Muscle of arm (tissue), 1 donor: ENCODE measurements at regions not wholly inside any gene's neighbourhood (a gene's known extent, or its start where the extent isn't known, plus 50 kb on each side); places are given as distances from the start of the nearest gene placed in this dataset.
"Not testable (repeated sequence)": the region's sequence is repeated elsewhere in the genome, so short reads cannot be mapped to it uniquely, and the experiment has no call there.

Experiments used
- DNase-seq: peaks from one replicate; pipeline ENCODE4 v3.0.0-alpha.2; 2013

- DNase-seq, result no peak
Measured at GRCh38 chr4:64014647-64015046, 394.6 kb downstream of the TECRL start.

- no peak for DNase-seq
Measured at GRCh38 chr4:64001229-64001898, 407.9 kb downstream of the TECRL start.

- DNase-seq, result no peak
Measured at GRCh38 chr4:64000241-64000640, 409.0 kb downstream of the TECRL start.

GRCh38 chr4:63986253-63986652 lies 423.0 kb downstream of the TECRL start:
- DNase-seq, result no peak

DNA sequence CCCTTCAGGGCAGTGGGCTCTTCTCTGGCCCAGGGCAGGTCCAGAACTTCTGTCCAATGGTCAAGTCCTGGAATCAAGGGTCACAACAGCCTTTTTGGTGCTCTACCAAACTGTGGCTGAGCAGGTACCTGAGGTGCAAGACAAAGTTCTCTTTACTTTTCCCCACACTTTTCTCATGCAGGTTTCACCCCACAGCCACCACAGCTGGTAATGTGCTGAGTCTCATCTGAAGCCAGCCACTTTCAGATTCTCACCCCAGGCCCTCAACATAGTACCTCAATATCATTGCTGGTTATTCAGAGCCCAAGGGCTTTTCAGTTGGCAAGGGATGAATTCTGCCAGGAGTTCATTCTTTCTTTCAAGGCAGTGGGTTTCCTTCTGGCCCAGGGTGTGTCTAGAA lies 426.0 kb downstream of the TECRL start:
- DNase-seq, result no peak

DNA sequence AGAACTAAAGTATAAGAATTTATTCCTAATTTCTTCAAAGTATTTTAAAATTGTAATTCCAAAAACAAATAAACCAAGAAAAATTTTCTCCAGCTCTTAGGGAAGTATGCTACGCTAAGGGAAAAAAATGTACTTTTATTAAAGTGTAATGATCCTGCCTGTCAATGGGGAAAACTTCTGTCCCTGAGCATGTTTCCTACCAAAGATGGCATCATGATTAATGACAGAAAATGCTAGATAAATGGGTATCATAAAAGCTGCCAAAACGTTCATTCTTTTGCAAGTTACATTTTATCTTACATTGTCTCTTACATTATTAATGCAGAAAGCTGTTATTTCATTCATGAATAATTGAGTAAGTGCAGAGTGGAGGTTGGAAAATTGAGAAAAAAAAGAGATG lies 443.4 kb downstream of the TECRL start:
- no peak for DNase-seq

DNA sequence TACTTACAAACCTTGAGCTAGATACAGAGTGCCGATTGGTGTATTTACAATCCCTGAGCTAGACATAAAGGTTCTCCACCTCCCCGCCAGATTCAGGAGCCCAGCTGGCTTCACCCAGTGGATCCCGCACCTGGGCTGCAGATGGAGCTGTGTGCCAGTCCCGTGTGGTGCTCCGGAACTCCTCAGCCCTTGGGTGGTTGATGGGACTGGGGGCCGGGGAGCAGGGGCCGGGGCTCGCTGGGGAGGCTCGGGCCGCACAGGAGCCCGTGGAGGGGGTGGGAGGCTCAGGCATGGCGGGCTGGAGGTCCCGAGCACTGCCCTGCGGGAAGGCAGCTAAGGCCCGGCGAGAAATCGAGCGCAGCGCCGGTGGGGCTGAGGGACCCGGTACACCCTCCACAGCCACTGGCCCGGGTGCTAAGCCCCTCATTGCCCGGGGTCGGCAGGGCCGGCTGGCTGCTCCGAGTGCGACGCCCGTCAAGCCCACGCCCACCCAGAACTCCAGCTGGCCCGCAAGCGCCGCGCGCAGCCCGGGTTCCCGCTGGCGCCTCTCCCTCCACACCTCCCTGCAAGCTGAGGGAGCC lies 466.5 kb downstream of the TECRL start:
- not testable (repeated sequence) for DNase-seq

DNA sequence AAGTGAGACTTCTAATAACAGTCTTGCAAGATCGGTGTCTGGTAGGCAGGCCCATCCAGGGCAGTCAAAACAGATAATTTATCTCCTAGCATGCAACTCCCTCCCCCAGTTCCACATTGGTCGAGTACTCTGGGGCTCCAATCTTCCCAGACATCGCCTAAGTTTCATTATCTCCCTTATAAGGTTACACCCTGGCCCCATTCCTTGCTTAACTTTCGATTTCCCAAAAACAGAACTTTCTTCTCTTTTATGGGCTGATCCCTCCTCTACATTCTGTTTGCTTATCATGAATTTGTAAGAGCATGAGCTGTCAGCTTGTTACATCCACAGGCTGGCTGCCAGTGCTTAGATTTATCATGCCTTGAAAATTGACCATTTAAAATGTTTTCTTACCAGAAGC lies 471.3 kb downstream of the TECRL start:
- DNase-seq, result no peak

DNA sequence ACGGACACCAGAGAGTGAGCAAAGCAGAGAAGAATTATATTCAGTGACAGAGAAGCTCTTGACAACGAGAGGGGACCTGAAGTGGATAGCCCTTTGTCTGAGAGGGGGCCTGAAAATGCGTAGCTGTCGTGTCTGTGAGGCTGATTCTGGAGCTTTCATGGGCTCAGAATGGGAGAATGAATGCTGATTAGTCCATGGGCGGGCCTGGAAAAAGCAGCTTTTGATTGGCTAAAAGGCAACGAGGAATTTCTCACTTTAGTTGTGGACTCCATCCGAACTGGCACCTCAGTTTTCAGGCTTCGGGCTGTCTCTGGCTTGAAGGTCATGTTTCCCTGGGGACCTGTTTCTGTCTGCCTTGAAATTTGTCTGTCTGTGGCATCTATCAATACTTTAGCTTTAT lies 487.1 kb downstream of the TECRL start:
- DNase-seq, result no peak

DNA sequence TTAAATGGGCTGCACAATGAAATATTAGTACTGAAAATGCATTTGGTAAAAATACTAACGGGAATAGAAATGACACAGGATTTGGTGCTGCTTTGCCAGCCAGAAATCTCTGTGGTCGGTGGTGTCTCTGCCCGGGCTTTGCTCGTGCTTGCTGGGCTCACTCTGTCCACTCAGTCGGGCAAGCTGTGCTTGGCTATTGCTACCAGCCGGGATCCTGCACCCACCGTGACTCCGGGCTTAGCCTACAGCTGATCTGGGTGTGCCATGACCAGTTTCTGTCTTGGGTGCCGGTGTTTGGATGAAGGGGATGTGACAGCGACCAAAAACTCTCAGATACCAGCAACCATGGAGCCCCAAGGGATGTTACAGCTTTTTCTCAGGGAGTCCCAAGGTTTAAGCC lies 487.7 kb downstream of the TECRL start:
- DNase-seq, result no peak

GRCh38 chr4:63919636-63920365 lies 489.4 kb downstream of the TECRL start:
- DNase-seq, result no peak

DNA sequence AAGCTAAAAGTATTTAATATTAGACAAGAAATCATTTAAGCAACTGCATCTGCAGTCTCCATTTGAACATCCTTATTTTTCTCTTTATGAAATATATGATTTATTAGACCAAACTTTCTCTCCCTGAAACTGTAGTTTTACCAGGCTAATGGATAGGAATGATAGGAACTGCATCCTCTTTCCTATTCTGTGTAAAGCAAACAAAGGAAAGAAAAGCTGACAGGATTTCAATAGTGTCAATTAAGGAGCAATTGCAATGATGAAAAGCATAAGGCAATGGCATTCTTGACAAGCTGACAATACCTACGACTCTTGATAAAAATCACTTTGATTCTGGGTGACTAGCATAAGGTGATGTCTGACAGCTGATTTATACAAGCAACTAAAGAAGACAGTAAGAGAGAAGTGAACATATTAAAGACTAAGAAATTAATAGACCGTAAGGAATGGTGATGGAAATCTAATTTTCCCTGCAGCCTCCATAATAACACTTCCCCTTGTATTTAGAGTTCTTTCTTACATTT lies 502.5 kb downstream of the TECRL start:
- DNase-seq, result no peak

DNA sequence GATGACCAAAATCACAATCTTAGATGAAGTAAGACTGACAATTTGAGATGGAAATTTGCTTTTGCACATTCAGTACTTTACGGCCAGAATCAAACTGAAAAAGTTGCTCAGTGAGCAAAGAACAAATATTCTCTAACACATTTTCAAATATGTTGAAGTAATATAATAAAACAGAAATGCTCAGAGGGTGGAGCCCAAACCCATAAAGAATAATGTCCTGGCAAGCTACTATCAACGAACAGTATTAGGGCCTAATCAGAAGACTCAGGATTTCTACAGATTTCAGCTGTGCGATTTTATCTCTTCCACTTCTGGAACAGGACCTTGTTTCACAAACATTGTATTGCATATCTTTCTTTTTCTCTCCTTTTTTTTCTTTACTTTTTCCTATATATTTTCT lies 505.0 kb downstream of the TECRL start:
- no peak for DNase-seq

DNA sequence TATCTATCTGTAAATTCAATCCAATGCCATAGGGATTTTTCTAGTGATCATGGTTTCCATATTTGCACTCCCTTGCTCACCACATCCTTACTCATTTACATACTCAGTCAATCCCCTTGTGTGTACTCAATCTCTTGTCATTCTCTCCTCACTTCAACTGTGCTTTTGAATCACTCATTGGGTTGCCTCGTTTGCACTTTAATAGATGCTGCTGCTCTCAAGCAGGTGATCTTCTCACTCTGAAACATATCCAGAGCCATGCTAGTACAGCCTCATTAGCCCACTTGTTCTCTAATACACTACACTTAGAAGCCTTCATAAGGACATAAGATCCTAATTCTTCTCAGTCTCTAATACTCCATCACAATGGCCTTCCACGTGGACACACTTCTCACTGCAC lies 507.9 kb downstream of the TECRL start:
- no peak for DNase-seq

DNA sequence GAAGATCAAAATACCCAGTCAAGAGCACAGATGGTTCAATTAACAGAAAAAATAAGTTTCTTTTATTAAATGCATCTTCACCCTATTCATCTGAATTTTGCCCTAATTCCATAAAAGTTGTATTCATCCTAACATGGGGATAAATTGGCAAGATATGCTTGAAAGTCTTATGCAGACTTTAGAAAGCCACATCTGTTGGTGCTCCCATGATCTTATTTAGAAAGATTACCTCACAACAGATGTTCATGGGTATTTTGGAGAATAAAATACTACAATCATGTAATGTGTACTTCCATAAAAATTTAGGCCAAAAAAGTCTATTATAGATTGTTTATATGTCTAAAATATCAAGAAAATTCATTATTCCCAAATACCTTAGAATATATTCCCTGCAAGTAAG lies 510.3 kb downstream of the TECRL start:
- peak; percentile 15 for DNase-seq

GRCh38 chr4:63894161-63894560 lies 515.1 kb downstream of the TECRL start:
- DNase-seq, result peak; percentile 45

DNA sequence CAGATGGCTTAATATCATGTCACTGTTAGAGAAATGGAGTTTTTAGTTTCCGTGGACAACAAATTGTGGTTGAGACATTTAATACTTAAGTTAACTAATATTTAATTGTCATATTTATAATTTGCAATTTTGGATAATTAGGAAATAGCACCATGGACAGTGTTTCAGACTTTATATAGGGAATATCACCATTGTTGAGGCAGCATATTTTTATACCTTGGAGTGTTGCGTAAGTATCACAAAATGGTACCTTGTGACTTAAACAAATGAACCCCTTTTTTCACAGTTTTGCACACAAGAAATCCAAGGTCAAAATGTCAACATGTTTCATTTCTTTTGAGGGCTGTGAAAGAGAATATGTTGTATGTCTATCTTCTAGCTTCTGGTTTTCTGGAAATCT lies 539.9 kb downstream of the TECRL start:
- no peak for DNase-seq

DNA sequence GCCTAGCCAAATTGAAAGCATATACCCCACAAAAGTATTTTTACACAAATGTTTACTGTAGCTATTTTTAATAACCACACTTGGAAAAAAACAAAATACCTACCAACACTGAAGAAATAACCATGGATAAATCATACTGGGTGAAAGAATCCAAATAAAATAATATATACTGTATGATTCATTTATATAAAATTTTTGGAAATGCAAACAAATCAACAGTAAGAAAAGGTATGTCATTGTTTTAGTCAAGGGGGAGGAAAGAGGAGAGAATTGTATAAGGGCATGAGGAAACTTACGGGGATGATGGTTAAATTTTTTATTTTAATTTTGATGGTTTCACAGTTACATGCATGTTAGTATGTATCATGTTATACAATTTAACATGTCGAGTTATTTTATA lies 557.8 kb downstream of the TECRL start:
- no peak for DNase-seq

DNA sequence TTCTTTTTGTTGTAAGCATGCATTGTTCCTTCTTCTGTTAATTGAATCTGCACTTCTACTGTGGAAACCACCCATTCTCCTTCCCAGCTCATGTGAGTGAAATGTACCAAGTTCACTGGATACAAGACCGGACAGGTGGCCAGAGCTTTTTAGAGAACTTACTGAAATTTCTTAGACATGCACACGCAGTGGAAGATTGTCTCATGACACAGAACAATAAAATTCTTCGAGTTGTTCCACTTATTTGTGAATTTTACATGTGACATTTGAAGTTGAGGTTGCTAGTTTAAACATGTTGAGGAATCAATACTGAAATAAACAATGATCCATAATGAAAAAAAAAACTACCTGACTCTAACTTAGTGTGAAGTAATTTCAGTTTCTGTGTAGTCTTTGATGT lies 568.0 kb downstream of the TECRL start:
- no peak for DNase-seq

GRCh38 chr4:63831590-63832155 lies 577.6 kb downstream of the TECRL start:
- DNase-seq, result no peak

GRCh38 chr4:63817196-63817865 lies 591.9 kb downstream of the TECRL start:
- DNase-seq, result no peak
